Small intestine (tissue), 7 donors: ENCODE measurements at regions not wholly inside any gene's neighbourhood (a gene's known extent, or its start where the extent isn't known, plus 50 kb on each side); places are given as distances from the start of the nearest gene placed in this dataset.
"Not testable (repeated sequence)": the region's sequence is repeated elsewhere in the genome, so short reads cannot be mapped to it uniquely, and the experiment has no call there.

Source experiments
- DNase-seq, 2 donors: peaks; one replicate each; pipeline versions ENCODE4 v3.0.0 to v3.0.0-alpha.2; 2013
- FAIRE-seq: peaks from 2 replicates; lab custom pipeline; 2012; peaks lifted over from hg19 to GRCh38; lab: Jason Lieb, UNC
- H3K27ac ChIP-seq, 3 donors: one replicate each; pipeline ENCODE4 v1.5.1; 2013; ENCODE audit warnings: low read length in 2 of 3, mild to moderate bottlenecking in 2 of 3, control low read depth in 1 of 3, inconsistent platforms in 1 of 3, low read depth in 1 of 3, moderate library complexity in 1 of 3
- H3K27me3 ChIP-seq, 3 donors: one replicate each; pipeline ENCODE4 v1.6.1; 2013; ENCODE audit warnings: low read length in 3 of 3, inconsistent platforms in 1 of 3; ENCODE audit not compliant: control insufficient read depth in 3 of 3, insufficient read depth in 3 of 3
- H3K36me3 ChIP-seq, 3 donors: one replicate each; pipeline ENCODE4 v1.6.1; 2013; ENCODE audit warnings: low read length in 3 of 3, inconsistent platforms in 1 of 3, low read depth in 1 of 3, mild to moderate bottlenecking in 1 of 3, moderate library complexity in 1 of 3; ENCODE audit not compliant: control insufficient read depth in 3 of 3, insufficient read depth in 2 of 3
- H3K4me1 ChIP-seq, 3 donors: one replicate each; pipeline ENCODE4 v1.6.1; 2013; ENCODE audit warnings: low read length in 2 of 3, inconsistent platforms in 1 of 3, low read depth in 1 of 3, mild to moderate bottlenecking in 1 of 3, moderate library complexity in 1 of 3; ENCODE audit not compliant: control insufficient read depth in 3 of 3, insufficient read depth in 2 of 3
- H3K4me3 ChIP-seq, 3 donors: one replicate each; pipeline ENCODE4 v1.5.1; 2013; ENCODE audit warnings: low read length in 3 of 3, control low read depth in 1 of 3, inconsistent platforms in 1 of 3, low read depth in 1 of 3, mild to moderate bottlenecking in 1 of 3, moderate library complexity in 1 of 3
- H3K9me3 ChIP-seq, 2 donors: one replicate each; pipeline ENCODE4 v1.6.1; 2013; ENCODE audit warnings: low read depth in 1 of 2, low read length in 1 of 2; ENCODE audit not compliant: control insufficient read depth in 2 of 2, insufficient read depth in 1 of 2
- WGBS, 3 donors: extraction: QIAGEN DNeasy Blood & Tissue Kit; methylation state at CpG; one replicate each; pipeline ENCODE4 v1.1.7; 2013; 5-methylcytosine and 5-hydroxymethylcytosine counted together
- donor health status: healthy with polysubstance abuse.
- donor health status: control.
- donor health status: control.
- donor health status: Bipolar disorder and iron deficiency.
- donor health status: healthy.

DNA sequence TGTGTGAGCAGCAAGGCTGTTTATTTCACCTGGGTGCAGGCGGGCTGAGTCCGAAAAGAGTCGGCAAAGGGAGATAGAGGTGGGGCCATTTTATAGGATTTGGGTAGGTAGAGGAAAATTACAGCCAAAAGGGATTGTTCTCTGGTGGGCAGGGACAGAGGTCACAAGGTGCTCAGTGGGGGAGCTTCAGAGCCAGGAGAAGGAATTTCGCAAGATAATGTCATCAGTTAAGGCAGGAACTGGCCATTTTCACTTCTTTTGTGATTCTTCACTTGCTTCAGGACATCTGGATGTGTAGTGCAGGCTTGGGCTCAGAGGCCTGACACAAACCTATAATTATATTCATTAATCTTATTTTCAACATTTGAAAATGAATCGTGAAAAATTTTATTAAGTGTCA is 1001.9 kb downstream of the STPG2 start:
- H3K27me3 ChIP-seq, H3K4me3 ChIP-seq, FAIRE-seq, H3K9me3 ChIP-seq, H3K27ac ChIP-seq, DNase-seq, H3K36me3 ChIP-seq, H3K4me1 ChIP-seq: not testable (repeated sequence)
- 84 to 93% (median 89%) methylated on average over 5 of the region's 5 CpGs for WGBS, 3 donors

DNA sequence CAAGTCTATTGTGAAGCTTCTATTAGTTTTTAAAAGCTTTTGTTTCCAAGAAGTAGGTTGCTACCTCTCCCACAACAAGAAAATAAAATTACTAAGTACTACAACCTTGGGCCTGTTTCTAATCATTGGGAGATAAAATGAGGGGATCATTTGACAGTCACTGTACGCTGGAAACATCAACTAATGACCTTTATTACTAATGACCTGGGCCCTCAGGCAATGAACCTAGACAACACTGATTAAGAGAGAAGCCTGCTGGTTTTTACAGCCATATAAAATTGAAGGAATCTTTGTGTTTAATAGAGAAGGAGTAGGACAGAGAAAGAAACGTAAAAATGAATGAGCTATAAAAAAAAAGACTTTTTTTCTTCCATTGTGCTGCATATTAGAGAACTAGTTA is 1000.9 kb downstream of the STPG2 start:
- FAIRE-seq, result no peak
- no peak for DNase-seq
- no peaks in the 10 kb centered on the region for H3K36me3 ChIP-seq
- H3K9me3 ChIP-seq, result peaks cover 0 to 5% of the 10 kb centered on the region in 2 donors
- H3K27ac ChIP-seq, result no peak overlapping the region
- H3K4me1 ChIP-seq, result peaks cover 0 to 4% (median 0%) of the 10 kb centered on the region in 3 donors
- no peak overlapping the region for H3K4me3 ChIP-seq
- H3K27me3 ChIP-seq, result no peaks in the 10 kb centered on the region
- 26 to 42% (median 38%) methylated on average over 2 of the region's 2 CpGs for whole genome bisulfite sequencing, 3 donors

GRCh38 chr4:97142893-97143292 is 1000.4 kb downstream of the STPG2 start:
- FAIRE-seq, result no peak
- Histone ChIP-seq H3K27me3 (no peaks in the 10 kb centered on the region), H3K36me3 (no peaks in the 10 kb centered on the region), H3K4me1 (peaks cover 0 to 4% (median 0%) of the 10 kb centered on the region in 3 donors), H3K4me3 (no peak overlapping the region), H3K9me3 (peaks cover 0 to under 1% of the 10 kb centered on the region in 2 donors), H3K27ac (no peak overlapping the region)
- DNase-seq, result no peak
- WGBS, 3 donors, result 66 to 84% (median 68%) methylated on average over 4 of the region's 4 CpGs

- Histone ChIP-seq H3K27me3 (no peaks in the 10 kb centered on the region), H3K36me3 (no peaks in the 10 kb centered on the region), H3K27ac (no peak overlapping the region), H3K4me3 (no peak overlapping the region), H3K9me3 (no peaks in the 10 kb centered on the region), H3K4me1 (peaks cover 0 to 4% (median 0%) of the 10 kb centered on the region in 3 donors)
- DNase-seq (no peak), FAIRE-seq (no peak)
- 79 to 92% (median 83%) methylated on average over 1 of the region's 1 CpG for WGBS, 3 donors
Observed at GRCh38 chr4:97144199-97144598, 999.1 kb downstream of the STPG2 start.

DNA sequence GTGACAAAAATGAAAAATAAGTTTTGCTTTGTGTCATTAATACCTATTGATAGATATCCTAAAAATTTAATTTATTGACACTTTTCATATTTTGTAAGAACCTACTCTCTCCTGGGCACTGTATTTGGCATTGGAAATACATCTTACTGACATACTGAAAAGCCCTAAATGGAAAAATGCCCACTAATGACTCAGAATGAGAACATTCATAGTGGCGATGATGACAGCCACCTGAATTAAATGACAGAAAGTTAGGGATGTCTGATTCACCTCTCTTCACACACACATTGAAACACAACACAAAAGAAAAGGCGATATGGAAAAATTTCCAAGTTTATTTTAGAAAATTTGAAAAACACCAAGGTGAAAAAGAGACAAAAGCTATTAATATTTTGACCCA is 992.3 kb downstream of the STPG2 start:
- 87 to 89% (median 87%) methylated on average over 2 of the region's 2 CpGs for WGBS, 3 donors
- H3K9me3 ChIP-seq, result no peaks in the 10 kb centered on the region
- FAIRE-seq (no peak), DNase-seq (no peak)
- no peak overlapping the region for H3K4me3 ChIP-seq
- H3K27me3 ChIP-seq, result no peaks in the 10 kb centered on the region
- no peaks in the 10 kb centered on the region for H3K36me3 ChIP-seq
- H3K27ac ChIP-seq, result no peak overlapping the region
- H3K4me1 ChIP-seq, result no peaks in the 10 kb centered on the region

GRCh38 chr4:97152149-97152548 is 991.1 kb downstream of the STPG2 start:
- H3K9me3 ChIP-seq, result no peaks in the 10 kb centered on the region
- FAIRE-seq (no peak), DNase-seq (no peak)
- H3K4me3 ChIP-seq, result no peak overlapping the region
- no peaks in the 10 kb centered on the region for H3K27me3 ChIP-seq
- no peak overlapping the region for H3K27ac ChIP-seq
- no peaks in the 10 kb centered on the region for H3K36me3 ChIP-seq
- H3K4me1 ChIP-seq, result no peaks in the 10 kb centered on the region

- no peak for FAIRE-seq
- no peaks in the 10 kb centered on the region for H3K4me1 ChIP-seq
- no peaks in the 10 kb centered on the region for H3K27me3 ChIP-seq
- peak; percentile 14 to 46 for DNase-seq
- no peaks in the 10 kb centered on the region for H3K36me3 ChIP-seq
- no peak overlapping the region for H3K27ac ChIP-seq
- H3K4me3 ChIP-seq, result no peak overlapping the region
- 35 to 76% (median 49%) methylated on average over 1 of the region's 1 CpG for WGBS, 3 donors
- no peaks in the 10 kb centered on the region for H3K9me3 ChIP-seq
Observed at GRCh38 chr4:97153042-97153441, 990.2 kb downstream of the STPG2 start.

DNA sequence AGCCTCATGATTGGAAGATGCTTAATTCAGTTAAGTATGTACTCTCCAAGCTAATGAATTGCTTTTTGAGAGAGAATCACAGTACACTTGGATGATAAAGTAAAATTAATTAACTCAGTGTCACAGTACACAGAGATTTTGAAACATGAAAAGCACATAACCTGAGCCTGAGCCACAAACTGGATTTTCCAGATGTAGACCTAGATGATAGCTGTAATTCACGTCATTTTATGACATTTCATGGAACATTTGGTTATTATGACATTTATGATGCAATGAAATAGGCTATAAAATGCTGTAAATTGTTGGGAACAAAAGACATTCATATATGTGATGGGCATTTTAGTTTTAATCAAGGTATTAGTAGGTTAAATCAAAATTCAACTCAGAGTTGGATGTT is 983.7 kb downstream of the STPG2 start:
- 11 to 56% (median 15%) methylated on average over 1 of the region's 1 CpG for WGBS, 3 donors

DNA sequence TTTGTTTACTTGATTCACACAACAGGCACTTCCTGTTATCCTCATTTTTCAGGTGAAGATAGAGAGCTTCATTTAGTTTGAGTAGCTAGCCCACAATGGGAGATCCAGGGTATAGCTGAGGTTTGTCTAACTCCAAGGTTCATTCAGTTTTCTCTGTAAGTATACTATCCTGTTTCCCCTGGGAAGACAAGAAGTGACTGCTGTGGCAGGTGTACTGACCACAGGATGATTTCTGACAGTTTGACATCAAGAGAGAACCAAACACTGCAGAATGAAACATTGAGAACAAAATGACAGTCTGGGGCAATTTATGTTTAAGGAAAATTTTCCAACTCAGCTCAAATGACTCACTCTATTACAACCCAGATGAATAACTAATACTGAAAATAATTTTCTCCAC is 958.0 kb downstream of the STPG2 start:
- Histone ChIP-seq H3K36me3 (no peaks in the 10 kb centered on the region), H3K4me1 (no peaks in the 10 kb centered on the region), H3K4me3 (no peak overlapping the region), H3K27me3 (no peaks in the 10 kb centered on the region), H3K27ac (no peak overlapping the region), H3K9me3 (peaks cover 0 to 4% of the 10 kb centered on the region in 2 donors)
- DNase-seq (no peak), FAIRE-seq (no peak)

More for the DNA sequence above, 983.7 kb downstream of the STPG2 start:
- DNase-seq (peak in 1 of 2 donors; percentile 24), FAIRE-seq (no peak)
- Histone ChIP-seq H3K36me3 (no peaks in the 10 kb centered on the region), H3K4me3 (no peak overlapping the region), H3K27me3 (no peaks in the 10 kb centered on the region), H3K9me3 (no peaks in the 10 kb centered on the region), H3K27ac (no peak overlapping the region), H3K4me1 (no peaks in the 10 kb centered on the region)
